ENCODE measurements at regions not wholly inside any gene's neighbourhood (a gene's known extent, or its start where the extent isn't known, plus 50 kb on each side); places are given as distances from the start of the nearest gene placed in this dataset.
"Not testable (repeated sequence)": the region's sequence is repeated elsewhere in the genome, so short reads cannot be mapped to it uniquely, and the experiment has no call there.

DNA sequence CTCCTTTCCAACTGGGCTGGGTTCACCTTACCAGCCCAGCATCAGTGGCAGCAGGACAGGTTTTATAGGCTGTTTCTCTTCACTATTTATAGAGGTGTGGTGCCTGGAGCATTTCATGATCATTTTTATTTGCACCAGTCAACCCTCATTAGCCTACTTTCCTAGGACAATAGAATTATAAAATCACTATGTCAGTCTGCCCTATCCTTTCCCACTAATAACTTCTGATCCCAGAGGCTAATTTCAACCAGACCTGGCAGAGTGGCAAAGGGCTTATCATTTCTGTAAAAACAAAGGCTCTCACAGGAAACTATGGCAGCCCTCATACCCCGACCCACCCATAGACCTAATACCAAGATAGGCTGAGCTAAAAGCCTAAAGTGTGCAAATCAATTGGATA lies 243.5 kb upstream of the TMEFF2 start:
- no peaks in the 10 kb centered on the region for H3K27me3 Mint-ChIP-seq (ENCODE audit: low read depth)
- no peaks in the 10 kb centered on the region for H3K36me3 Mint-ChIP-seq (ENCODE audit: low read depth)
- H3K4me1 Mint-ChIP-seq (ENCODE audit: low read depth) = no peaks in the 10 kb centered on the region
- no peak overlapping the region for H3K4me3 Mint-ChIP-seq (ENCODE audit: low read depth)
- no peak for DNase-seq (ENCODE audit: low spot score)
- H3K27ac Mint-ChIP-seq = no peak overlapping the region
- intact Hi-C loops (cut with micrococcal nuclease) = no loop called here
- no peaks in the 10 kb centered on the region for H3K9me3 Mint-ChIP-seq

DNA sequence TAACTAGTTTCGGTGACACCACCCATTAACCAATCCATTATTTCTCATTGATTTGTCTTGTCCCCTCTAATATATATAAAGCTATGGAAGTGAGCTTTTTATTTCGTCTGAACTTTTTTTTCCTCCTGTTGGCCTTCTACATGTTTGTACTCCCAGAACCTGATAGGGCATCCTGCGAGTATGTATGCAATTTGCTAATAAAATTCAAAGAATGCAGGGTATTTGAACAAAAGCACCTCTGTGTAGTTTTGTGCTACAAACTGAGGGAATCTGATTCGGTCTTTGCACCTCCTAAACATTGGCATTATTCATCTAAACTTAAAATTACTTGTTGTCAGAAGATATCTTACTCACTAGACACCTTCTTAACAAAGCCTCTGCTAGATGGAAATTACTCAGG lies 242.9 kb upstream of the TMEFF2 start:
- Mint-ChIP-seq H3K36me3 (ENCODE audit: low read depth) (no peaks in the 10 kb centered on the region), H3K27me3 (ENCODE audit: low read depth) (no peaks in the 10 kb centered on the region), H3K27ac (no peak overlapping the region), H3K4me1 (ENCODE audit: low read depth) (no peaks in the 10 kb centered on the region), H3K9me3 (no peaks in the 10 kb centered on the region), H3K4me3 (ENCODE audit: low read depth) (no peak overlapping the region)
- DNase-seq (ENCODE audit: low spot score) = no peak
- intact Hi-C loops (cut with micrococcal nuclease) = no loop called here

DNA sequence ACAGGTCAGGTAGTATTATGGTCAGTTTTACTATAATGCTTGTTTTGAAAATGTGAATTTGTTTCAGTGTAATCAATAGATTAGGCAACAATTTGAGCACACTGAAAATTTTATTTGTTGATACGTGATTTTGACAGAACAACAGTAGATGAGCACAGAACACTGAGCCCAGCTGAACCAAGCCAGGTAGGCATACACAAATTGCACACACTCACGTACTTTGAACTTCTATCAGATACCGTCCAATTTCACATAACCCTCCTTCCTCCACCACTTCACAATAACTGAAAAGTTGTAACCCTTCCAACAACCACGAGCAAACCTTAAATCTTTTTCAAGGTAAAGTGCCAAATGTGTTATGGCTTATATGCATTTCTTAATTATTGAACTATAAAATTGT lies 229.5 kb upstream of the TMEFF2 start:
- H3K4me3 Mint-ChIP-seq (ENCODE audit: low read depth) = no peak overlapping the region
- DNase-seq (ENCODE audit: low spot score) = no peak
- H3K27ac Mint-ChIP-seq = no peak overlapping the region
- no peaks in the 10 kb centered on the region for H3K27me3 Mint-ChIP-seq (ENCODE audit: low read depth)
- intact Hi-C loops (cut with micrococcal nuclease) = no loop called here
- no peaks in the 10 kb centered on the region for H3K4me1 Mint-ChIP-seq (ENCODE audit: low read depth)
- no peaks in the 10 kb centered on the region for H3K36me3 Mint-ChIP-seq (ENCODE audit: low read depth)
- H3K9me3 Mint-ChIP-seq = no peaks in the 10 kb centered on the region

DNA sequence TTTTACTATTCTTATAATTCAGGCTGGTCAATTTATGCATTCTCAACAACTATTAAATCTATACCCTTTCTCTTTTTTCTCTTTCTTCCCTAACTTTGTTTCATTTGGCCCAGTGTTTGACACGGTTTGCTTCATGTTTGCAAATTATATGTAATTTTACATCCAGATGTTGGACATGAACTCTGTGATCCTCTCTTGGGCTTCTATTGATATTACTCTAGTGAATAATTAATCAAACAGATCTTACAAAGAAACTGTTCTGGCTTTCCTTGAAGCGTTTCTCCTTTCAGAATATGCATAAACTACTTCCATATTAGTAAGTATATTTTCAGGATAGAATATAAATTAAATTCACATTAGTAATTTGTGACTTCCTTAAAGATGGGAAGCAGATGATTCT lies 225.1 kb upstream of the TMEFF2 start:
- intact Hi-C loops (cut with micrococcal nuclease) = no loop called here
- H3K9me3 Mint-ChIP-seq = no peaks in the 10 kb centered on the region
- no peaks in the 10 kb centered on the region for H3K27me3 Mint-ChIP-seq (ENCODE audit: low read depth)
- no peaks in the 10 kb centered on the region for H3K36me3 Mint-ChIP-seq (ENCODE audit: low read depth)
- H3K4me3 Mint-ChIP-seq (ENCODE audit: low read depth) = no peak overlapping the region
- no peak for DNase-seq (ENCODE audit: low spot score)
- H3K4me1 Mint-ChIP-seq (ENCODE audit: low read depth) = no peaks in the 10 kb centered on the region
- H3K27ac Mint-ChIP-seq = no peak overlapping the region

DNA sequence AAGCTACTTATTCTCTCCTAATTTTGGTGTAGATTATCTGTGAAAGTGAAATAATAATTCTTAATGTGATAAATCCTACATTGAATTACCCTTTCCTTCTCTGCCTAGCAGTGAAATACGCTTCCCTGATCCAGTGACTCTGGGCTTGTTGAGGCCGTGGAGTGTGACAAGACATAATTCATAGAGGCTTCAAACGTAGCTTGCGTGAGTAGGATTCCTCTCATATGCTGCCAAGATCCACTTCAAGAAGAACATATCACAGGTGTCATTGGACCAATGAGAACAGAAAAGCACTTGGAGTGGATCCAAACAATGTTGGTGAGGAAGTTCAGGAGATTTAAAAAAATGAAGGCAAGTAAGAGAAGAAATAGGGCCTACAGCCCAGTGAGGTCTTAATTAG lies 221.3 kb upstream of the TMEFF2 start:
- Mint-ChIP-seq H3K27me3 (ENCODE audit: low read depth) (no peaks in the 10 kb centered on the region), H3K4me1 (ENCODE audit: low read depth) (no peaks in the 10 kb centered on the region), H3K36me3 (ENCODE audit: low read depth) (no peaks in the 10 kb centered on the region), H3K9me3 (no peaks in the 10 kb centered on the region), H3K27ac (no peak overlapping the region), H3K4me3 (ENCODE audit: low read depth) (no peak overlapping the region)
- no peak for DNase-seq (ENCODE audit: low spot score)
- intact Hi-C loops (cut with micrococcal nuclease) = no loop called here

DNA sequence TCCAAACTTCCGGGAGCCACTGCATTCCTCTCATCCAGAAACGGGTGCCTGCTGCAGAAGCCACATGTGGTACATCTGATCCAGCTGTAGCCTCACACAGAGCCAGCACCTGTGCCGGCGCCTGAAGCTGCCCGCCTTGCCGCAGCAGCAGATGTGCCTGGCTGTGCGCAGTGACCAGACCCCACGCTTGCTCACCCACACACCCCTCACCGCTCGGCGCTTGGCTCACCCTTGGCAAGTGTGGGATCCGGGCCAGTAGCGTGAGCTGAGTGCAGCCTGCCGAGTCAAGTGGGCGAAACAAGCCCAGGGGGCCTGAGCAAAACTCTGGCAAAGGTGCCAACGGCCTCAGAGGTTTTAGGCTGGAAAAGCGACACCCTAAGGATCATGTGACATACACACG lies 220.1 kb upstream of the TMEFF2 start:
- no peak overlapping the region for H3K27ac Mint-ChIP-seq
- H3K4me3 Mint-ChIP-seq (ENCODE audit: low read depth) = no peak overlapping the region
- no peaks in the 10 kb centered on the region for H3K36me3 Mint-ChIP-seq (ENCODE audit: low read depth)
- H3K27me3 Mint-ChIP-seq (ENCODE audit: low read depth) = no peaks in the 10 kb centered on the region
- intact Hi-C loops (cut with micrococcal nuclease) = no loop called here
- no peaks in the 10 kb centered on the region for H3K9me3 Mint-ChIP-seq
- H3K4me1 Mint-ChIP-seq (ENCODE audit: low read depth) = no peaks in the 10 kb centered on the region
- DNase-seq (ENCODE audit: low spot score) = no peak

DNA sequence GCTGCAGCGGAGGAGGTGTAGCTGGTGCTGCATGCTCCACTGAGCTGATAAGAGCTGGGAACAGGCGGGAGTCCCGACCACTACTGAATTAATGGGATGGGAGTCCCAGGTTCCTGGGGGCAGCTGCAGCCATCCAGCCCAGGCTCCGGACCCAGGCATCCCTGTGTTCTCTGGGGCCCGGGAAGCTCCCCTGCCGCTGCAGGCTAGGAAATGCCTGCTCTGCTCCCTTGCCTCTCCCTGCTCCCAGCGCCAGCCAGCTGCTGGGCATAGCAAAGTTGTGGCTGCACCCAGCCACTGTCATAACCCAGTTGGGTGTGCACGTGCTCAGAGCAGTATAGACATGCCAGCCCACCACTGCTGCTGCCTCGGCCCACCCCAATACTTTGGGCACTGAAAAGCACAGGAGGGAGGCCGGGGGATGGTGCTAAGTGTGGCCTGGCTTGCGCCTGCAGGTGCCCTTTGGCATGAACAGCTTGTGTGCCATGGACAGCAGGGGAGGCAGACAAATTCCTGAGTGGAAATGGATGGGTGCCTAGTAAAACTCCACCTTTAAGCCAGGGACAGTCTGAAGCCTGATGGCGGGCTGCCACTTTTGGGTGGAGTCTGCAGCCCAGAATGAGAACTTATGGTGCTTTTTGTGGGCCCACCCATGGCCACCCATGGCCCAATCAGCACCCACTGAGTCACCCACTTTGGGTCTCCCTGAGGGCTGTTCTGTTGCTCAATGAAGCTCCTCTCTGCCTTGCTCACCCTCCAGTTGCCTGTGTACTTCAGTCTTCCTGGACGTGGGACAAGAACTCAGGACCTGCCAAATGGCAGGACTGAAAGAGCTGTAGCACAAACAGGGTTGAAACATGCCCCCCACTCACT lies 219.3 kb upstream of the TMEFF2 start:
- Mint-ChIP-seq H3K9me3 (no peaks in the 10 kb centered on the region), H3K4me3 (ENCODE audit: low read depth) (no peak overlapping the region), H3K4me1 (ENCODE audit: low read depth) (no peaks in the 10 kb centered on the region), H3K36me3 (ENCODE audit: low read depth) (no peaks in the 10 kb centered on the region), H3K27me3 (ENCODE audit: low read depth) (no peaks in the 10 kb centered on the region), H3K27ac (no peak overlapping the region)
- DNase-seq (ENCODE audit: low spot score) = no peak
- intact Hi-C loops (cut with micrococcal nuclease) = no loop called here

DNA sequence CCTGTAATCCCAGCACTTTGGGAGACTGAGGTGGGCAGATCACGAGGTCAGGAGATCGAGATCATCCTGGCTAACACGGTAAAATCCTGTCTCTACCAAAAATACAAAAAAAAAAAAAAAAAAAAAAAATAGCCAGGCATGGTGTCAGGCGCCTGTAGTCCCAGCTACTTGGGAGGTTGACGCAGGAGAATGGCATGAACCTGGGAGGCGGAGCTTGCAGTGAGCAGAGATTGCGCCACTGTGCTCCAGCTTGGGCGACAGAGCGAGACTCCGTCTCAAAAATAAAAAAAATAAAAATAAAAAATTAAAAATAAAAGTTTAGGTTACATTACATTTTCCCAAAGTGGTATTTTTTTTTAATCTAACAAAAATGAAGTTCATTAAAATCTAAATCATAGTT lies 218.1 kb upstream of the TMEFF2 start:
- H3K4me1 Mint-ChIP-seq (ENCODE audit: low read depth); intact Hi-C loops (cut with micrococcal nuclease); H3K27me3 Mint-ChIP-seq (ENCODE audit: low read depth); H3K9me3 Mint-ChIP-seq; DNase-seq (ENCODE audit: low spot score); H3K4me3 Mint-ChIP-seq (ENCODE audit: low read depth); H3K27ac Mint-ChIP-seq; H3K36me3 Mint-ChIP-seq (ENCODE audit: low read depth): not testable (repeated sequence)

DNA sequence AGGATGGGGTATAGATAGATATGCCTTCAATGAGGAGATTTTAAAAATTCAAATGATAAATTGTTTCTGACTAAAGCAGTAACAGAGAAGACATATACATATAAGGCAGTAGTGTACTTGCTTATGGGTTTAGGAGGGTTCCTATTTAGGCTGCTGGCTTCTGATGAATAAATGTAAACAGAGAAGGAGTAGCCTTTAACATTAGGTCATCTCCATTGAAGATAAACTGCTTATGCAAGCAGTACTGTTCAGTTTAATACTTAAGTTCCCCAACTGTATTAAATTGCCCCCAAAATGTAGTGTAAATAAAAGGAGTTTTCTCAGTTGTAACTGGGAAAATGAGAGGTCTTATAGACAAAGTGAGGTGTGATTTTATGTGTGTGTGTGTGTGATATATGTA lies 217.7 kb upstream of the TMEFF2 start:
- DNase-seq (ENCODE audit: low spot score) = no peak
- H3K9me3 Mint-ChIP-seq = no peaks in the 10 kb centered on the region
- no peaks in the 10 kb centered on the region for H3K4me1 Mint-ChIP-seq (ENCODE audit: low read depth)
- no peaks in the 10 kb centered on the region for H3K36me3 Mint-ChIP-seq (ENCODE audit: low read depth)
- intact Hi-C loops (cut with micrococcal nuclease) = no loop called here
- no peaks in the 10 kb centered on the region for H3K27me3 Mint-ChIP-seq (ENCODE audit: low read depth)
- no peak overlapping the region for H3K4me3 Mint-ChIP-seq (ENCODE audit: low read depth)
- no peak overlapping the region for H3K27ac Mint-ChIP-seq

DNA sequence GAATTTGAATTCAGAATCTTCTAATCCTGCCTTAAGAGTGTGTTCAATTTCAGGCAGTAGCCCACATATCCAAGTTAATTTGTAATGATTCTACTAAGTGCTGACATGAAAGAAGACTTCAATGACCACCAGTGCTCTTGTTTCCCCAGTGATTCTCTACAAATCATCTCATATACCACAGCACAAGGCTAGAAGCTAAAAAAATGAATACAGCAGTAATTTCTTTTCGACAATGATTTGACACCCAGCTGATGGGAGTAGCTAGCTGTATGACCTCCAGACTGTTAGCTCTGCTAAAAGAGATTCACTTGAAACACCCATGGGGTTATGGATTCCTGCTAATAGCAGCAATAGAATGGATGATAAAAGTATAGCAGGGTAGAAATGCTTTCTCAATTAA lies 217.0 kb upstream of the TMEFF2 start:
- Mint-ChIP-seq H3K4me1 (ENCODE audit: low read depth) (no peaks in the 10 kb centered on the region), H3K27me3 (ENCODE audit: low read depth) (no peaks in the 10 kb centered on the region), H3K27ac (no peak overlapping the region), H3K36me3 (ENCODE audit: low read depth) (no peaks in the 10 kb centered on the region), H3K9me3 (no peaks in the 10 kb centered on the region), H3K4me3 (ENCODE audit: low read depth) (no peak overlapping the region)
- intact Hi-C loops (cut with micrococcal nuclease) = no loop called here
- DNase-seq (ENCODE audit: low spot score) = no peak

DNA sequence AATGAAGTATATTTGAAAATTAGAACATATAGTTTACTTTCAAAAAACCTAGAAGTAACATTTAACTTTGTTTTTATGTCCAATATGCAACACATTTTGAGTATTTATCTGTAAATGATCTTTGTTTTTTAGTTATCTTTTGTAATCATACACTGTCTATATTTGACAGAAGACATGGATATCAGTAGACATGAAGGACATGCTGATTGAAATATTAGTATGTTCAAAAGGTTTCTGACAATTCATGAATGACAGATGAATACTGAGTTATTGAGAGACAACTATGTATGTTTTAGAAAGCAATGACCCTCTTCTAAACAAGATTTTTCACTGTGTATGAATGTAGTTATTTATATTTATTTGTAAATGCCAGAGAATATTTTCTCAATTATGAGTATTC lies 215.6 kb upstream of the TMEFF2 start:
- Mint-ChIP-seq H3K36me3 (ENCODE audit: low read depth) (no peaks in the 10 kb centered on the region), H3K27me3 (ENCODE audit: low read depth) (no peaks in the 10 kb centered on the region), H3K27ac (no peak overlapping the region), H3K4me1 (ENCODE audit: low read depth) (no peaks in the 10 kb centered on the region), H3K9me3 (no peaks in the 10 kb centered on the region), H3K4me3 (ENCODE audit: low read depth) (no peak overlapping the region)
- no peak for DNase-seq (ENCODE audit: low spot score)
- intact Hi-C loops (cut with micrococcal nuclease) = no loop called here

DNA sequence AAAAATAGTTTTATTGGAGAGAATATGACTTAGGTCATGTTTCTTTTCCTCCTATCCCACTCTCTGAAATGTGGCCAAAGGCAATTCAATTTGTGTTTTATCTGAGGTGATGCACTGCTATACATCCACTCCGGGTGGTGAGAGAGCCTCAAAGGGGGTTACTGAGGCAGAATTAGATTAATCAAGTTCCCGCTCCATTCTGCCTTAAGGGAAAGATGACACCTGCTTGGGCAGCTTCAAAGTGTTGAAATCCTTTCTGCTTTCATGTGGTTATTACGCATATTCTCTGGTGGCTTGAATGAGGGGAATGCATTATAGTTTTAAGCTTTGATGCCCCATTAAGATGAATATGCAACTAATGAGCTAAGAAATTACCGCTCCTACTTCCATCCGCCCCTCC lies 213.0 kb upstream of the TMEFF2 start:
- Mint-ChIP-seq H3K9me3 (no peaks in the 10 kb centered on the region), H3K27ac (no peak overlapping the region), H3K4me3 (ENCODE audit: low read depth) (no peak overlapping the region), H3K27me3 (ENCODE audit: low read depth) (no peaks in the 10 kb centered on the region), H3K4me1 (ENCODE audit: low read depth) (no peaks in the 10 kb centered on the region), H3K36me3 (ENCODE audit: low read depth) (no peaks in the 10 kb centered on the region)
- intact Hi-C loops (cut with micrococcal nuclease) = no loop called here
- no peak for DNase-seq (ENCODE audit: low spot score)

DNA sequence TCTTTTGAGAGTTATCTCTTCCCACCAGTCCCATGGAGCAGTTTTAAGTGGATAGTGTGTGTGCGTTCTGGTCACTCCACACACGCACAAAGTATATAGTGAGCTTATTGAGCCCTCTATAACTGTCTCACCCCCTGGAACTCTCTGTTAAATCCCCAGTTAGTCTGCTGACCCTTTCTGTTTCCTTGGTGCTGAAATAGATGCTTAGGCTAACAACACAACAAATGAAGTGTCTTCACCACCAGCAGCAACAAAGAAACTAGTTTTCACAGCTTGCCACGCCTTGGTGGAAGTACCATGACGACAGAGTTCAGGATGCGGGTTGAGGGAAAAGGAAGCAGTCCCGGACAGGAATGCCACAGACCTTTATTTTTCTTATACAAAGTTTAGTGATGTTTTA lies 203.5 kb upstream of the TMEFF2 start:
- DNase-seq (ENCODE audit: low spot score) = no peak
- no peaks in the 10 kb centered on the region for H3K4me1 Mint-ChIP-seq (ENCODE audit: low read depth)
- no peak overlapping the region for H3K4me3 Mint-ChIP-seq (ENCODE audit: low read depth)
- no peaks in the 10 kb centered on the region for H3K27me3 Mint-ChIP-seq (ENCODE audit: low read depth)
- H3K9me3 Mint-ChIP-seq = no peaks in the 10 kb centered on the region
- no peak overlapping the region for H3K27ac Mint-ChIP-seq
- H3K36me3 Mint-ChIP-seq (ENCODE audit: low read depth) = no peaks in the 10 kb centered on the region
- intact Hi-C loops (cut with micrococcal nuclease) = no loop called here

DNA sequence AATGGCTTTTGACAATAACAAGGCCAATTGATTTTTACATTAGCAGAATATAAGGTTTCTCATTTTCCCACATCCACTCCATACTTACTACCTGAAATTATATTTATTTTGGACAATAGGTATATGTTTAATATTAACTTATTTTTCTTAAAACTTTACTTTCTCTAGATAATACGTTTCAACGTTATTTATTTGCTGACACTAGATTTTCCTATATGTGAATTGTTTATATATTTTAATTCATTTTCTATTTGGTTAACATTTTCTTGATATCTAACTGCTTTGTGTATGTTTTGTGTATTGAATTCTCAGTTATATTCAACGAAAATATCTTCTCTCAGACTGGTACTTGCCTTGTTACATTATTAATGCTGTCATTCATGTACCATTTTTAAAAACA lies 199.9 kb upstream of the TMEFF2 start:
- intact Hi-C loops (cut with micrococcal nuclease) = no loop called here
- Mint-ChIP-seq H3K9me3 (no peaks in the 10 kb centered on the region), H3K27me3 (ENCODE audit: low read depth) (no peaks in the 10 kb centered on the region), H3K4me3 (ENCODE audit: low read depth) (no peak overlapping the region), H3K36me3 (ENCODE audit: low read depth) (no peaks in the 10 kb centered on the region), H3K27ac (no peak overlapping the region), H3K4me1 (ENCODE audit: low read depth) (no peaks in the 10 kb centered on the region)
- DNase-seq (ENCODE audit: low spot score) = no peak
